SK-N-MC (cell line): ENCODE measurements at regions not wholly inside any gene's neighbourhood (a gene's known extent, or its start where the extent isn't known, plus 50 kb on each side); places are given as distances from the start of the nearest gene placed in this dataset.

Experiments
- EZH2 ChIP-seq: fragments of 200-600 bp; sonication (generic); IDR thresholded peaks from one replicate; pipeline ENCODE4 v1.6.1; 2017; ENCODE audit warnings: antibody characterized with exemption
- FOXP2 ChIP-seq: optimal IDR thresholded peaks from 2 replicates; pipeline ENCODE3; 2011; ENCODE audit warnings: mild to moderate bottlenecking, moderate library complexity; ENCODE audit not compliant: insufficient read depth; ENCODE audit errors: extremely low read length, control extremely low read depth
- POLR2AphosphoS5 ChIP-seq: IDR thresholded peaks from 2 replicates; pipeline ENCODE4 v1.6.1; 2012; ENCODE audit warnings: mild to moderate bottlenecking, low read depth, low read length, borderline replicate concordance

DNA sequence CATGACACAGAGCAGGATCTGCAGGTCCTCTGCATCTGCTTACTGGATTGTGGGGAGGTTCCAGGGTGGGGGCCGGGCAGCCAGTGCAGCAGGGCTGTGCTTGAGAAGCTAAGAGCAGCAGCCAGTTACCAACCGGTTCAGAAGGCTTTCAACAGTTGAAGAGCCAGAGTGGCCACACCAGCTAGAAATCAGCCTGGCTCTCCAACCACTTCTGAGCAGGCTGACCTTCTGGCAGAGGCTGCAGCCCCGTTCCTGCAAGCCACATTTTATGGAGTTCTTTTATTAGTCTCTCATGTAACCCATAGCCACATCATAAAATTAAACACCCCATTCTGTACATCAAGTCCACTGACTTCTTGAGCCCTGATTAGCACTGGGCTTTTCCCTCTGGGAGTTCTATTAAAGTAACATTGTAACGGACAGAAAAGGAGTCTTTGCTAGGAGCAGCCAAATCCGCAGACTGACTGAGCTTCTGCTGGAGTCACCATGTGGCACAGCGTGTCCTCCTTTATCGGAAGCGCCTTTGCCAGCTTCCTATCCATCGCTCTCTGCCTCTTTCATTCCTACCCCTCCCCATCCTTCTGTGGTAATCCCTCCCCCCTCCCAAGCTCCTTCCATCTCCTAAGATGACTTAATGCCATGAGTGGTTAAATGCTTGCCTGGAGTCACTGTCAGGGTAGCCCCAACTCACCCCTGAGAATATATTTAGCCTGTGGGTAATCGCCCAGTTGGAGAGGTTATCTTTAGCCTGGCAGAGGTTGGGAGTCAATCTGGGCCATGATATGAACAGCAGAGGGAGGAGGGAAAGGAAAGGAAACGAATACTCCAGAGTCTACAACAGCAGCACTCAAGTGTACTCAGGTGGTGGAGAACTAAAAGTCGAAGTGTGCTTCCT, 138.5 kb upstream of the HES1 start:
- TF ChIP-seq EZH2 (no peak), POLR2AphosphoS5 (no peak), FOXP2 (no peak)
